ENCODE measurements at regions not wholly inside any gene's neighbourhood (a gene's known extent, or its start where the extent isn't known, plus 50 kb on each side); places are given as distances from the start of the nearest gene placed in this dataset.
"Not testable (repeated sequence)": the region's sequence is repeated elsewhere in the genome, so short reads cannot be mapped to it uniquely, and the experiment has no call there.

DNA sequence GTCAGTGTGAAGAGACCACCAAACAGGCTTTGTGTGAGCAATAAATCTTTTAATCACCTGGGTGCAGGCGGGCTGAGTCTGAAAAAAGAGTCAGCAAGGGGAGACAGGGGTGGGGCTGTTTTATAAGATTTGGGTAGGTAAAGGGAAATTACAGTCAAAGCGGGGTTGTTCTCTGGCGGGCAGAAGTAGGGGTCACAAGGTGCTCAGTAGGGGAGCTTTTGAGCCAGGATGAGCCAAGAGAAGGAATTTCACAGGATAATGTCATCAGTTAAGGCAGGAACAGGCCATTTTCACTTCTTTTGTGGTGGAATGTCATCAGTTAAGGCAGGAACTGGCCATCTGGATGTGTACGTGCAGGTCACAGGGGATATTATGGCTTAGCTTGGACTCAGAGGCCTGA is 372.6 kb upstream of the MEX3C start:
- TF ChIP-seq CTCF, POLR2A (IDR thresholded peaks at IDR 0.05): not testable (repeated sequence)

All from heart left ventricle (tissue), 13 donors.